ENCODE measurements at regions not wholly inside any gene's neighbourhood (a gene's known extent, or its start where the extent isn't known, plus 50 kb on each side); places are given as distances from the start of the nearest gene placed in this dataset.
"Not testable (repeated sequence)": the region's sequence is repeated elsewhere in the genome, so short reads cannot be mapped to it uniquely, and the experiment has no call there.

- ATAC-seq (no peak), DNase-seq (no peak)
- no peak overlapping the region for H3K27ac ChIP-seq
- no peaks in the 10 kb centered on the region for H3K4me1 ChIP-seq
- no peaks in the 10 kb centered on the region for H3K27me3 ChIP-seq
- H3K4me3 ChIP-seq = no peak overlapping the region
- intact Hi-C loops (cut with DNase I; ENCODE audit: low total_unique reads) (no loop called here), in situ Hi-C loops (cut with MboI; ENCODE audit: low sequenced_read_pairs in 4 of 4) (no loop called here)
- no peaks in the 10 kb centered on the region for H3K9me3 ChIP-seq
- TF ChIP-seq CTCF (IDR thresholded peaks at IDR 0.05 in 4 of 5, conservative IDR thresholded peaks at IDR 0.05 in 1 of 5) = no peak
- TF ChIP-seq POLR2A (IDR thresholded peaks at IDR 0.05) = no peak
- no peaks in the 10 kb centered on the region for H3K36me3 ChIP-seq
These were observed 618.2 kb downstream of the TLE1 start for GRCh38 chr9:81071108-81071507.

GRCh38 chr9:81070689-81071088 lies 618.7 kb downstream of the TLE1 start:
- intact Hi-C loops (cut with DNase I; ENCODE audit: low total_unique reads) = no loop called here
- ATAC-seq = no peak
- DNase-seq = no peak

GRCh38 chr9:81069923-81070322 lies 619.4 kb downstream of the TLE1 start:
- DNase-seq = no peak
- Histone ChIP-seq H3K9me3 (no peaks in the 10 kb centered on the region), H3K36me3 (no peaks in the 10 kb centered on the region), H3K27me3 (no peaks in the 10 kb centered on the region), H3K4me3 (no peak overlapping the region), H3K27ac (no peak overlapping the region), H3K4me1 (no peaks in the 10 kb centered on the region)
- no peak for ATAC-seq
- intact Hi-C loops (cut with DNase I; ENCODE audit: low total_unique reads) = no loop called here
- in situ Hi-C loops (cut with MboI; ENCODE audit: low sequenced_read_pairs in 4 of 4) = no loop called here
- TF ChIP-seq CTCF (IDR thresholded peaks at IDR 0.05 in 4 of 5, conservative IDR thresholded peaks at IDR 0.05 in 1 of 5) = no peak
- TF ChIP-seq POLR2A (IDR thresholded peaks at IDR 0.05) = no peak

More at GRCh38 chr9:81070689-81071088, 618.7 kb downstream of the TLE1 start:
- in situ Hi-C loops (cut with MboI; ENCODE audit: low sequenced_read_pairs in 4 of 4) = no loop called here
- TF ChIP-seq POLR2A (IDR thresholded peaks at IDR 0.05) = no peak
- TF ChIP-seq CTCF (IDR thresholded peaks at IDR 0.05 in 4 of 5, conservative IDR thresholded peaks at IDR 0.05 in 1 of 5) = no peak
- H3K4me1 ChIP-seq = no peaks in the 10 kb centered on the region
- no peak overlapping the region for H3K27ac ChIP-seq
- H3K27me3 ChIP-seq = no peaks in the 10 kb centered on the region
- no peaks in the 10 kb centered on the region for H3K9me3 ChIP-seq
- no peak overlapping the region for H3K4me3 ChIP-seq
- H3K36me3 ChIP-seq = no peaks in the 10 kb centered on the region

GRCh38 chr9:81069038-81069795 lies 620.1 kb downstream of the TLE1 start:
- H3K4me3 ChIP-seq = no peak overlapping the region
- intact Hi-C loops (cut with DNase I; ENCODE audit: low total_unique reads) (no loop called here), in situ Hi-C loops (cut with MboI; ENCODE audit: low sequenced_read_pairs in 4 of 4) (no loop called here)
- H3K27ac ChIP-seq = no peak overlapping the region
- ATAC-seq (no peak), DNase-seq (no peak)
- TF ChIP-seq POLR2A (IDR thresholded peaks at IDR 0.05) = no peak
- TF ChIP-seq CTCF (IDR thresholded peaks at IDR 0.05 in 4 of 5, conservative IDR thresholded peaks at IDR 0.05 in 1 of 5) = no peak
- no peaks in the 10 kb centered on the region for H3K27me3 ChIP-seq
- no peaks in the 10 kb centered on the region for H3K36me3 ChIP-seq
- no peaks in the 10 kb centered on the region for H3K4me1 ChIP-seq
- H3K9me3 ChIP-seq = no peaks in the 10 kb centered on the region

- H3K36me3 ChIP-seq; in situ Hi-C loops (cut with MboI; ENCODE audit: low sequenced_read_pairs in 4 of 4); H3K4me3 ChIP-seq; H3K27me3 ChIP-seq; ATAC-seq; H3K27ac ChIP-seq; intact Hi-C loops (cut with DNase I; ENCODE audit: low total_unique reads); H3K4me1 ChIP-seq; H3K9me3 ChIP-seq; DNase-seq: not testable (repeated sequence)
These were observed 626.4 kb downstream of the TLE1 start for GRCh38 chr9:81062995-81063394.
